GM11168 (cell line): ENCODE measurements at regions not wholly inside any gene's neighbourhood (a gene's known extent, or its start where the extent isn't known, plus 50 kb on each side); places are given as distances from the start of the nearest gene placed in this dataset.
"Not testable (repeated sequence)": the region's sequence is repeated elsewhere in the genome, so short reads cannot be mapped to it uniquely, and the experiment has no call there.

Experiments used
- in situ Hi-C: fragments of 300-500 bp; cut with MboI; formaldehyde crosslinking; loops from one replicate; pipeline ENCODE4 v1.12.0; 2022; ENCODE audit warnings: low sequenced_read_pairs; ENCODE audit not compliant: unreplicated experiment

GRCh38 chr1:65020774-65021173 lies 54.4 kb upstream of the JAK1 start:
- in situ Hi-C loops: no loop called here

GRCh38 chr1:65021795-65022194 lies 55.4 kb upstream of the JAK1 start:
- in situ Hi-C loops: no loop called here

- in situ Hi-C loops: no loop called here
Measured at GRCh38 chr1:65022216-65022615, 55.9 kb upstream of the JAK1 start.

GRCh38 chr1:65025794-65026193 lies 59.4 kb upstream of the JAK1 start:
- in situ Hi-C loops: no loop called here

GRCh38 chr1:65026235-65026634 lies 59.9 kb upstream of the JAK1 start:
- in situ Hi-C loops: no loop called here

GRCh38 chr1:65027666-65028358 lies 61.5 kb upstream of the JAK1 start:
- in situ Hi-C loops: no loop called here

- in situ Hi-C loops: not testable (repeated sequence)
Measured at GRCh38 chr1:65029434-65029833, 63.1 kb upstream of the JAK1 start.

- in situ Hi-C loops: not testable (repeated sequence)
Measured at GRCh38 chr1:65034879-65035278, 68.5 kb upstream of the JAK1 start.

GRCh38 chr1:65036570-65037051 lies 70.3 kb upstream of the JAK1 start:
- in situ Hi-C loops: no loop called here

- in situ Hi-C loops: no loop called here
Measured at GRCh38 chr1:65039066-65039465, 72.7 kb upstream of the JAK1 start.

- in situ Hi-C loops: no loop called here
Measured at GRCh38 chr1:65039508-65039907, 73.2 kb upstream of the JAK1 start.

GRCh38 chr1:65042467-65042866 lies 76.1 kb upstream of the JAK1 start:
- in situ Hi-C loops: no loop called here

- in situ Hi-C loops: no loop called here
Measured at GRCh38 chr1:65044411-65044810, 78.1 kb upstream of the JAK1 start.

GRCh38 chr1:65045022-65045817 lies 78.9 kb upstream of the JAK1 start:
- in situ Hi-C loops: no loop called here

- in situ Hi-C loops: no loop called here
Measured at GRCh38 chr1:65048335-65048734, 82.0 kb upstream of the JAK1 start.

GRCh38 chr1:65049941-65050713 lies 83.8 kb upstream of the JAK1 start:
- in situ Hi-C loops: loop anchor here (25.0 kb wide), 1 partner anchor 637 kb away; no protein-coding TSS in a partner anchor

- in situ Hi-C loops: loop anchor here (25.0 kb wide), 1 partner anchor 637 kb away; no protein-coding TSS in a partner anchor
Measured at GRCh38 chr1:65050735-65051134, 84.4 kb upstream of the JAK1 start.

- in situ Hi-C loops: loop anchor here (25.0 kb wide), 1 partner anchor 633 kb away; no protein-coding TSS in a partner anchor
Measured at GRCh38 chr1:65054481-65054880, 88.1 kb upstream of the JAK1 start.

- in situ Hi-C loops: loop anchor here (25.0 kb wide), 1 partner anchor 632 kb away; no protein-coding TSS in a partner anchor
Measured at GRCh38 chr1:65055747-65056146, 89.4 kb upstream of the JAK1 start.

GRCh38 chr1:65056234-65056633 lies 89.9 kb upstream of the JAK1 start:
- in situ Hi-C loops: loop anchor here (25.0 kb wide), 1 partner anchor 631 kb away; no protein-coding TSS in a partner anchor
